Transverse colon (tissue), 4 donors: ENCODE measurements at regions not wholly inside any gene's neighbourhood (a gene's known extent, or its start where the extent isn't known, plus 50 kb on each side); places are given as distances from the start of the nearest gene placed in this dataset.

Experiments used
- CTCF ChIP-seq, 5 experiments: fragments of 200-600 bp in 3 of 5; fragments of 450-650 bp in 2 of 5; sonication (generic) in 3 of 5; IDR thresholded peaks; 1 replicate in 2 of 5; 2 replicates in 3 of 5; pipeline ENCODE4 v1.5.1; 2016 to 2017; ENCODE audit warnings: antibody characterized with exemption in 5 of 5, inconsistent platforms in 3 of 5, mild to moderate bottlenecking in 2 of 5, moderate library complexity in 1 of 5
- EP300 ChIP-seq: sonication (generic); formaldehyde crosslinking; IDR thresholded peaks from one replicate; pipeline ENCODE4 v1.6.1; 2017; ENCODE audit warnings: antibody characterized with exemption, low read depth
- POLR2A ChIP-seq: fragments of 450-650 bp; IDR thresholded peaks from one replicate; pipeline ENCODE4 v1.6.1; 2016; ENCODE audit warnings: antibody characterized with exemption, mild to moderate bottlenecking, moderate library complexity
- POLR2AphosphoS5 ChIP-seq, 3 donors: sonication (generic); formaldehyde crosslinking; IDR thresholded peaks; one replicate each; pipeline ENCODE4 v1.6.1; 2016; ENCODE audit warnings: antibody characterized with exemption in 3 of 3

GRCh38 chr22:16721961-16722360 is 103.2 kb downstream of the XKR3 start:
- no peak for TF ChIP-seq CTCF (IDR thresholded peaks at IDR 0.05)
- TF ChIP-seq POLR2A, result no peak
- TF ChIP-seq EP300, result no peak
- TF ChIP-seq POLR2AphosphoS5 (IDR thresholded peaks at IDR 0.05), result no peak
